OCI-LY3 (cell line): ENCODE measurements at regions not wholly inside any gene's neighbourhood (a gene's known extent, or its start where the extent isn't known, plus 50 kb on each side); places are given as distances from the start of the nearest gene placed in this dataset.
"Not testable (repeated sequence)": the region's sequence is repeated elsewhere in the genome, so short reads cannot be mapped to it uniquely, and the experiment has no call there.

Experiments used
- EZH2phosphoT487 ChIP-seq: fragments of 200-600 bp; shearing (Covaris generic); IDR thresholded peaks from 2 replicates; pipeline ENCODE4 v1.6.1; 2018; ENCODE audit warnings: antibody characterized with exemption, mixed run types, low read depth
- TF ChIP-seq, protein P1 (sequence below): fragments of 200-600, 300-600 bp; sonication (generic); IDR thresholded peaks from 2 replicates; pipeline ENCODE4 v1.5.1; 2014; ENCODE audit warnings: antibody characterized with exemption, low read length, low read depth

DNA sequence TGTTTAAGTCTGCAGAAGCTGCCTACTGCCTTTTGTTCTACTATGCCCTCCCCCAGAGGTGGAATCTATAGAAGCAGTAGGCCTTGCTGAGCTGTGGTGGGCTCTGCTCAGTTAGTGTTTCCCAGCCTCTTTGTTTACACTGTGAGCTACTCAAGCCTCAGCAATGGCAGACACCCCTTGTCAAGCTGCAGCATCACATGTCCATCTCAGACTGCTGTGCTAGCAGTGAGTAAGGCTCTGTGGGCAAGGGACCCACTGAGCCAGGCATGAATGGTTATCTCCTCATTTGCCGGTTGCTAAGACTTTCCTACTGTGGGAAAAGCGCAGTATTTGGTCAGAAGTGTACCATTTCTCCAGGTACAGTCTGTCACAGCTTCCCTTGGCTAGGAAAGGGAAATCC lies 167.4 kb upstream of the IGFBP3 start:
- TF ChIP-seq, protein P1, sequence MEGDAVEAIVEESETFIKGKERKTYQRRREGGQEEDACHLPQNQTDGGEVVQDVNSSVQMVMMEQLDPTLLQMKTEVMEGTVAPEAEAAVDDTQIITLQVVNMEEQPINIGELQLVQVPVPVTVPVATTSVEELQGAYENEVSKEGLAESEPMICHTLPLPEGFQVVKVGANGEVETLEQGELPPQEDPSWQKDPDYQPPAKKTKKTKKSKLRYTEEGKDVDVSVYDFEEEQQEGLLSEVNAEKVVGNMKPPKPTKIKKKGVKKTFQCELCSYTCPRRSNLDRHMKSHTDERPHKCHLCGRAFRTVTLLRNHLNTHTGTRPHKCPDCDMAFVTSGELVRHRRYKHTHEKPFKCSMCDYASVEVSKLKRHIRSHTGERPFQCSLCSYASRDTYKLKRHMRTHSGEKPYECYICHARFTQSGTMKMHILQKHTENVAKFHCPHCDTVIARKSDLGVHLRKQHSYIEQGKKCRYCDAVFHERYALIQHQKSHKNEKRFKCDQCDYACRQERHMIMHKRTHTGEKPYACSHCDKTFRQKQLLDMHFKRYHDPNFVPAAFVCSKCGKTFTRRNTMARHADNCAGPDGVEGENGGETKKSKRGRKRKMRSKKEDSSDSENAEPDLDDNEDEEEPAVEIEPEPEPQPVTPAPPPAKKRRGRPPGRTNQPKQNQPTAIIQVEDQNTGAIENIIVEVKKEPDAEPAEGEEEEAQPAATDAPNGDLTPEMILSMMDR = not testable (repeated sequence)
- TF ChIP-seq EZH2phosphoT487 = not testable (repeated sequence)
